Stimulated activated CD4-positive, alpha-beta T cell treated with anti-CD3 and anti-CD28 coated beads, Interleukin-15, amount 100 ng/mL, for 24 hours (primary cell): ENCODE measurements at regions not wholly inside any gene's neighbourhood (a gene's known extent, or its start where the extent isn't known, plus 50 kb on each side); places are given as distances from the start of the nearest gene placed in this dataset.

Source experiments
- DNase-seq: peaks from one replicate; pipeline ENCODE4 v3.0.0-alpha.2; 2020

GRCh38 chr7:10210000-10210399 is 763.7 kb upstream of the PHF14 start:
- no peak for DNase-seq

DNA sequence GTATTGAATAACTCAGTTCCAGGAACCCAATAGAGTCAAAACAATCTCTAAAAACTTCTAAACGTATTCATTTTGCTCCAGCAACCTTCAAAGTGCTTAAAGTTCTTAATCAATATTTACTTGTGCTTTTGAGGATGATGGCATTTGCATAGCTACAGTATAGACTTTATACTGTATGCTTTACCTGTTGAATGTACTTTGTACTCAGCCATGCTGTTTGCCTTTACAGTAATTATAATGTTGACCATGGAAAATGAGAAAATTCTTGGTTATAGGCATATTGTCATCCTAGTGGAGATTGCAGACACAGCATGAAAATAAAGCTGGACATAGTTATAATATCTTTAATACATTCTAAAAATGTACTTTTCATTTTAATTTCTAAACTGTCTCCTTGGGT is 762.7 kb upstream of the PHF14 start:
- DNase-seq, result no peak

- no peak for DNase-seq
Measured at GRCh38 chr7:10211861-10212260, 761.8 kb upstream of the PHF14 start.

DNA sequence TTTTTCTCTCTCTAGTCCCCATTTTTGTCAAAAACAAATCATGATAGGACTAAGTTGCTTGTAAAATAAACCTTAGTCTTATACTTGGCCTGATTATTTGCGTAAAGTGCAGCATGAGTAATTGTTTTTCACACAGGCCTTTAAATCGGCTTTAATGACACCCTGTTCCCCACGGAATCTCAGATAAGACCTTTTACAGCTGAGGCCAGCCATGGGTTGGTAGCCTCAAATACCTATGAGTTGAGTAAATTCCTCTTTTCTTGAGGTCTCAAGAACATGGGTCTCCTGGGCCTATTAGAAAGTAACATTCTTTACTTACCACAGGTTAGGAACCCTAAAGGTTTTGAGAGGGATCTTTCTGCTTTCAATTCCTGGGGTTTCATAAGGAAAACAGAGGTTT is 761.0 kb upstream of the PHF14 start:
- DNase-seq, result no peak

GRCh38 chr7:10216462-10216861 is 757.2 kb upstream of the PHF14 start:
- no peak for DNase-seq

DNA sequence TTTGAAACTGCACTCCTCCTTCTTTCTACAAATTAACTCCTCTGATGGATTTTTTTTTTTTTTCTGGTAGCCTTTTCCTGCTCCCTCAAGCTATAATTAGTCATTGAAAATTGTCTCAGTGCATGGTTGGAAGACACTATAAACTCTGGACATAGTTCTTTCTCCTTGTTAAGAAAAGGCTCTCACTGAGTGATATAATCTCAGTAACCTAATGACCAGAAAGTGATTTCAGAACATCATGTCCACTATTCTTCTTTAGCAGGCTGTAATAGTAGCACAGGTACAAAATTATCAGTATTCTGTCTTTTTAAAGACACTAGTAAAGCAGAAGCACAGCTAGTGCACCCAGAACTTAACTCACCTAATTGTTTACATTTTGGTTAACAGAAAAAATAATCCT is 752.6 kb upstream of the PHF14 start:
- DNase-seq, result no peak

DNA sequence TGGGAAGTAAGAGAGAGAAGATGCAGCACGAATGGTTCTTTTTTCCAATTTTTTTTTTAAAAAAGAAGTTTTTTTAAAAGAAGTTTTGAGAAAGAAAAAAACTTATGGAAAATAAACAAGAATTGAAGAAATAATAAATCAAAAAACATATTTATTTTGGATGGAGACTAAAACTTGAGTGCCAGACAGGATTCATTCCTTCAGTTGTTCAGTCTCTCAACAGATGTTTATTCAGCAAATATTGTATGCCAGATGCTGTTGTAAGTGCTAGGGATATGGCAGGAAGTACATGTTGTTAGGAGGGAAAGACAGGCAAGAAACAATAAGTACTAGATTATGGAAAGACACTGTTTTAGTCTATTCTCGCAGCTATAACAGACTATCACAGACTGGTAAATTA is 750.7 kb upstream of the PHF14 start:
- no peak for DNase-seq

- no peak for DNase-seq
Measured at GRCh38 chr7:10225275-10225674, 748.4 kb upstream of the PHF14 start.

DNA sequence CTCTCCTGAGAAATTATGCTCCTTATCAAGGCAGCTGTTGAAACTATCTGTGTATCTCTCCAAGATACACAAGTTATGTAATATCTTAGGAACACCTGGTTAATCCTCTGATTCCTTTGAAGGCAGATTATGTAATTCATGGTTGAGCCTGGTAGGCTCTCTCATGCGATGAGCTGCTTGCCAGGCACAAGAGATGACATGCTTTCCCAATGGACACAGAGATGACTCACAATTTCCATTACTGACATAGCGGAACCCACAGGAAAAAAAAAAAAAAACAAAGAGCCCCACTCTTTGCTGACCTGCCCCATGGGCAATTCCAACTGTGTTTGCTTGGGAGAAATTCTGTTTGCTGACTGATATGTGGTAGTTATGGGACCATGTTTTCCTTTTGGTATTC is 736.4 kb upstream of the PHF14 start:
- DNase-seq, result no peak

DNA sequence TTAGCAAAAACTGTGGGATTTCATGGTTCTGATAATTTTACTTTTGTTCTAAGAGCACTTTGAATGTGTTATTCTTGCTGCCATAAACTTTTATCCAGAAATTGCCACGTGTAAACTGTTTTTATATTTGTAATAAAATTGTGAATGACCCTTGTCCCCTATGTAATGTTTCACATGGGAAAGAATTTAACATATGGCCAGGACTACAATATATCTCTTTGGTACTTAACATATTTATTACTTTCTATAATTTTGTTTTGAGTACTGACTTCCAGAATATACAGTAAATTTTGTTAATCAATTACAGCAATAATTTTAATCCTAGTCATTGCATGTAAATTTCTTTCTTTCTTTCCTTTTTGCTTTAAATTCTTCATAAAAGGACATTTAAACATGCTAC is 735.0 kb upstream of the PHF14 start:
- no peak for DNase-seq

DNA sequence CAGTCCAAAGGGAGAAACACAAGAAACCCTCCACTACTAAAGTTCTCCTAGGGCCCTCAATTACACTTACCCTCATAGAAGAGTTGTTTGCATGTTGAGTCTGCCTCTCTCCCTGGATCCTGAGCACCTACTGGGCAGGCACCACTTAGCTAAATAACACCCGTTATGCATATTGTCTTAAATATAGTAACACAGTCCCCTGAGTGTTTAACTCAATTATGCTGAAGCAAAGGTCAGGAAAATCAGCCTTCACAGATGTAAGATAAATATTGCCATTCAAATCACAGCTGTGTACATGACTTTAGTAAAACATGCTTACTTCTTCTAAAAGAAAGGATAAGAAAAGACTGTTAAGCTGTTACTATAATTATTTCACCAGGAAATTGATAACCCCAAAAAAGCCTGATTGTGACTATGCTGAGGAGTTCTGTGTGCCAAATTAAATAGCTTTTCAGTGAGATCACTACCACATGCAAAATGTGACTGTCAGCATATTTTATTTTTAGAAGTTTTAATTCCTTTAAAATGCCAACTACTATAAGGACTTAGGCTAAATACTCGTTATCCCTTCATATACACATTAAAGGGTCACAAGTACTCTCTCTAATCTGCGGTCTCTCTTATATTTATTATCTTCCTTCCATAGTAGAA is 733.9 kb upstream of the PHF14 start:
- DNase-seq, result no peak

DNA sequence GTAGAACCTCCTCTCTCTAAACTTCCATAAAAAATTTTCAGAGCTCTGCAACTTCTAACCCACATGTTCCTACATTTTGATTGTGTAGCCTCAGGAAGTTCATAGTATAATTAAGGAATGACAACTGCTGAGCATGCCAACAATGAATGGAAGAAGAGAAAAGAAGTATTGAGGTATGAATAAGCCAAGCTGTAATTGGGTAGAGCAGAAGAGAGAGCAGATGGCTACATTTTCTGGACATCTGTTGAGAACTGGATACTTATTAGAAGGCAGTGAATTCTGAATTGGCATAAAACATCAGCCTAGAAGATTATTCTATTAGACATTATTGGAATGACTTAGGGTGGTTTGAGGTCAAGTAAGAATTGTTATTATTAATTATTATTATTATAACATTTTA is 728.3 kb upstream of the PHF14 start:
- no peak for DNase-seq

GRCh38 chr7:10257438-10257837 is 716.2 kb upstream of the PHF14 start:
- DNase-seq, result no peak

GRCh38 chr7:10266976-10267375 is 706.7 kb upstream of the PHF14 start:
- DNase-seq, result no peak

GRCh38 chr7:10268034-10268433 is 705.6 kb upstream of the PHF14 start:
- DNase-seq, result no peak

DNA sequence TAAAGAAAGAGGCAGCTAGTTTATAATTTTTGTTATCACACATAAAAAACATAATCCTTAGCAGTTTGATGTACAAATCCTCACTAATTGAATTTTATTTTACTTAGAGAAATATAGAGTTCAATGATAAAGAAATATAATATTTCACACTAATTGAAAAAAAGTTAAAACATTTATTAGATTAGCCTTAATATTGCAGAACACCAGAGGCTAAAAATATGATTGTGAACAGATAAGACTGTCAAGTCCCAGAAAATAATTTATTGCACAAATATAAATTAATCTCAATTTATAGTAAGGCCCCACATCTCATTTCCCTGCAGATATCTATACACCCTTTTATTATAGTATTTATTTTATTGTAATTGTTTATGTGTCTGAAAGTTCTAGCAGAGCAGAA is 690.8 kb upstream of the PHF14 start:
- DNase-seq, result no peak

GRCh38 chr7:10284001-10284400 is 689.7 kb upstream of the PHF14 start:
- DNase-seq, result no peak

- no peak for DNase-seq
Measured at GRCh38 chr7:10299384-10299783, 674.3 kb upstream of the PHF14 start.

DNA sequence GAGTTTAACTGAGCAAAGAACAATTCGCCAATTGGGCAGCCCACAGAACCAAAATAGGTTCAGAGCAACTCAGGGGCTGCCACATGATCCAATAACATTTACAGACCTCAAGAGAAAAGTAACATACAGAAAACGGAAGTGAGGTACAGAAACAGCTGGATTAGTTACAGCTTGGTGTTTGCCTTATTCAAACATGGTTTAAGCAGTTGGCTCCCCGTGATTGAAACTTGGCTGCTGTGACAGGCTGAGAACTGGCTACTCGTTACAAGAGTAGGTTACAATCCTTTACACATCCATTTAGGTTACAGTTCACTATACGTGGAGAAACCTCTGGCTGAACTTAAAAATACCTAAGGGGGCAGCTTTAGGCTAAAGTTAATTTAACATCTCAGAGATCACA is 673.1 kb upstream of the PHF14 start:
- no peak for DNase-seq

- DNase-seq, result no peak
Measured at GRCh38 chr7:10308276-10308675, 665.4 kb upstream of the PHF14 start.

DNA sequence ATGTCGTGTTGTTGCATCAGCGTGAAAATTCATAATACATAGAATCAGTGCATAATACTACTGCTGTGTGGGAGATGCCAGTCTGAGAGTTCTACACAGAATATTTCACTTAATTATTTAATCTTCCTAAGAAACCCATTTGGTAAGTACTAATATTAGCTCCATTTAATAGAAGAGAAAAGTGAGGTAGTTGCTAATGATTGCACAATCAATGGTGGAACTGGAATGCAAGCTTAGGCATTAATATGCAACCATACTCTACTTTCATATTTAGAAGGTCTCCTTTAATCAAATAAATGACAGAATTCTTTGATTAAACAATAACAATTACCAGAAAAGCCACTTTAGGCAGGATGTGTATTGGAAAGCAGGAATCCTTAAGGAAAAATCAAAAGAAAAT is 660.7 kb upstream of the PHF14 start:
- DNase-seq, result no peak

GRCh38 chr7:10315881-10316280 is 657.8 kb upstream of the PHF14 start:
- DNase-seq, result no peak

- DNase-seq, result no peak
Measured at GRCh38 chr7:10316488-10316887, 657.2 kb upstream of the PHF14 start.

DNA sequence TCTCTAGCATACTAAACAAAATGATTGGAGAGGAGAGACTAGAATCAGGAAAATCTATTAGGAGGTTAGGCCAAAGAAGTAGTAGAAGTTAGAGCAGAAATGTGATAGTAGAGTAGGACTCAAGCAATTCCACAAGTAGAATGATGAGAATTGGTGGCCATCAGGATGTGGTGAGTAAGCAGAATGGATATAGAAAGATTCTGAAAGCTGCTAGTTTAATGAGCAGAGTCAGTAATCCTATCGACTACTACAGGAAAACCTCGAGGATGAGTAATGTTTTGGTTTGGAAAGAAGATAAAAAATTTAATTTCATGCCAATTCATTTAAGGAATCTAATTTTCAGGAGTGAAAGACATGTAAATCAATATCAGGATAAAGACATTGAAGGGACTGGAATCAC is 648.3 kb upstream of the PHF14 start:
- DNase-seq, result no peak

DNA sequence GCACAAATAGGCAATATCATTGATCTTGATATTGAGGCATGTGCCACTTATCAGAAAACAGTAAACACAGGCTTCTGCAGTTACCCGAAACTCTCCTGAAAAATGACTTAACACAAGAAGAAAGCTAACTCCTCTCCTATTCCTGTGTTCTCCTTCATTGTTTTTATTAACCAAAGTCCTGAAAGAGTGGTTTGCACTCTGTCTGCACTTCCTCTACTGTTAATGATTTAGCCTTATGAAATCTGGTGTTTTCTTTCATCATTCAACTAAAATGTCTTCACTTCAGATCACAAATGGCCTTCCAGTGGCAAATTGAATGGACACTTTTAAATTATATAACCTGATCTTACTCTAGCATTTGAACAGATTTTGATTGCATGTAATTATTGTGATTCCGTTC is 630.6 kb upstream of the PHF14 start:
- DNase-seq, result no peak

GRCh38 chr7:10346032-10346431 is 627.6 kb upstream of the PHF14 start:
- no peak for DNase-seq
